Vagina (tissue), 2 donors: ENCODE measurements at regions not wholly inside any gene's neighbourhood (a gene's known extent, or its start where the extent isn't known, plus 50 kb on each side); places are given as distances from the start of the nearest gene placed in this dataset.

Experiments
- DNase-seq, 2 donors: peaks; one replicate each; pipeline ENCODE4 v3.0.0-alpha.2; 2017; ENCODE audit errors: extremely low spot score in 2 of 2
- H3K27ac ChIP-seq: fragments of 200-600 bp; sonication (generic); one replicate; pipeline ENCODE4 v1.5.1; 2019
- H3K27me3 ChIP-seq: fragments of 200-600 bp; sonication (generic); one replicate; pipeline ENCODE4 v1.5.1; 2019
- H3K36me3 ChIP-seq, 2 donors: fragments of 200-600 bp; sonication (generic); one replicate each; pipeline ENCODE4 v1.5.1; 2017 to 2019
- H3K4me1 ChIP-seq: fragments of 200-600 bp; sonication (generic); one replicate; pipeline ENCODE4 v1.5.1; 2019
- H3K4me3 ChIP-seq, 2 donors: fragments of 200-600 bp; sonication (generic); 1 replicate in 1 of 2; 2 replicates in 1 of 2; pipeline ENCODE4 v1.5.1; 2016 to 2019
- H3K9me3 ChIP-seq: fragments of 200-600 bp; sonication (generic); one replicate; pipeline ENCODE4 v1.5.1; 2019
- CTCF ChIP-seq, 3 experiments: fragments of 450-650 bp in 2 of 3; fragments of 200-600 bp in 1 of 3; sonication (generic) in 1 of 3; IDR thresholded peaks; one replicate each; pipeline ENCODE4 v1.5.1; 2017 to 2019; ENCODE audit warnings: antibody characterized with exemption in 3 of 3, mild to moderate bottlenecking in 2 of 3, moderate library complexity in 2 of 3
- POLR2A ChIP-seq, 2 donors: fragments of 450-650 bp; IDR thresholded peaks; one replicate each; pipeline ENCODE4 v1.6.1; 2017; ENCODE audit warnings: antibody characterized with exemption in 2 of 2, mild to moderate bottlenecking in 2 of 2, moderate library complexity in 2 of 2
- POLR2AphosphoS5 ChIP-seq, 2 donors: sonication (generic); formaldehyde crosslinking; IDR thresholded peaks; one replicate each; pipeline ENCODE4 v1.9.0; 2017; ENCODE audit warnings: antibody characterized with exemption in 2 of 2, mild to moderate bottlenecking in 2 of 2, low read depth in 1 of 2; ENCODE audit not compliant: insufficient read depth in 1 of 2
- intact Hi-C: fragments of 100-400 bp; cut with DNase I; formaldehyde crosslinking; loops from one replicate; pipeline ENCODE4 v1.15.1; 2023

- no peak overlapping the region for H3K27ac ChIP-seq
- no peaks in the 10 kb centered on the region for H3K9me3 ChIP-seq
- no peak for TF ChIP-seq POLR2AphosphoS5 (IDR thresholded peaks at IDR 0.05; ENCODE audit: insufficient read depth in 1 of 2, low read depth in 1 of 2)
- no peak for TF ChIP-seq CTCF (IDR thresholded peaks at IDR 0.05)
- no peak for TF ChIP-seq POLR2A (IDR thresholded peaks at IDR 0.05)
- H3K27me3 ChIP-seq, result no peaks in the 10 kb centered on the region
- no peak for DNase-seq
- intact Hi-C loops, result no loop called here
- H3K4me1 ChIP-seq, result no peaks in the 10 kb centered on the region
- no peak overlapping the region for H3K4me3 ChIP-seq
- no peaks in the 10 kb centered on the region for H3K36me3 ChIP-seq
Observed at GRCh38 chr1:79815115-79815514, 808.6 kb upstream of the ADGRL4 start.

- intact Hi-C loops, result no loop called here
- DNase-seq, result no peak
- no peak for TF ChIP-seq CTCF (IDR thresholded peaks at IDR 0.05)
- TF ChIP-seq POLR2A (IDR thresholded peaks at IDR 0.05), result no peak
- no peak for TF ChIP-seq POLR2AphosphoS5 (IDR thresholded peaks at IDR 0.05; ENCODE audit: insufficient read depth in 1 of 2, low read depth in 1 of 2)
- Histone ChIP-seq H3K4me3 (no peak overlapping the region), H3K9me3 (no peaks in the 10 kb centered on the region), H3K27me3 (no peaks in the 10 kb centered on the region), H3K27ac (no peak overlapping the region), H3K36me3 (no peaks in the 10 kb centered on the region), H3K4me1 (no peaks in the 10 kb centered on the region)
Observed at GRCh38 chr1:79811173-79811572, 804.6 kb upstream of the ADGRL4 start.

GRCh38 chr1:79808816-79809475 is 802.4 kb upstream of the ADGRL4 start:
- intact Hi-C loops, result no loop called here
- TF ChIP-seq CTCF (IDR thresholded peaks at IDR 0.05), result no peak
- H3K27me3 ChIP-seq, result no peaks in the 10 kb centered on the region

GRCh38 chr1:79807816-79808215 is 801.3 kb upstream of the ADGRL4 start:
- intact Hi-C loops, result no loop called here
- H3K36me3 ChIP-seq, result no peaks in the 10 kb centered on the region
- TF ChIP-seq POLR2AphosphoS5 (IDR thresholded peaks at IDR 0.05; ENCODE audit: insufficient read depth in 1 of 2, low read depth in 1 of 2) (no peak), POLR2A (IDR thresholded peaks at IDR 0.05) (no peak), CTCF (IDR thresholded peaks at IDR 0.05) (no peak)
- no peaks in the 10 kb centered on the region for H3K9me3 ChIP-seq
- no peaks in the 10 kb centered on the region for H3K27me3 ChIP-seq
- no peak overlapping the region for H3K27ac ChIP-seq
- DNase-seq, result no peak
- H3K4me1 ChIP-seq, result no peaks in the 10 kb centered on the region
- no peak overlapping the region for H3K4me3 ChIP-seq

More at GRCh38 chr1:79808816-79809475, 802.4 kb upstream of the ADGRL4 start:
- DNase-seq, result no peak
- H3K9me3 ChIP-seq, result no peaks in the 10 kb centered on the region
- no peaks in the 10 kb centered on the region for H3K4me1 ChIP-seq
- H3K4me3 ChIP-seq, result no peak overlapping the region
- no peaks in the 10 kb centered on the region for H3K36me3 ChIP-seq
- H3K27ac ChIP-seq, result no peak overlapping the region

GRCh38 chr1:79797487-79797886 is 791.0 kb upstream of the ADGRL4 start:
- no peak overlapping the region for H3K4me3 ChIP-seq
- intact Hi-C loops, result no loop called here
- H3K27me3 ChIP-seq, result no peaks in the 10 kb centered on the region
- H3K36me3 ChIP-seq, result no peaks in the 10 kb centered on the region
- H3K9me3 ChIP-seq, result no peaks in the 10 kb centered on the region
- no peak for TF ChIP-seq POLR2AphosphoS5 (IDR thresholded peaks at IDR 0.05; ENCODE audit: insufficient read depth in 1 of 2, low read depth in 1 of 2)
- no peak for TF ChIP-seq CTCF (IDR thresholded peaks at IDR 0.05)
- TF ChIP-seq POLR2A (IDR thresholded peaks at IDR 0.05), result no peak
- H3K27ac ChIP-seq, result no peak overlapping the region
- no peak for DNase-seq
- no peaks in the 10 kb centered on the region for H3K4me1 ChIP-seq
